ENCODE measurements at regions not wholly inside any gene's neighbourhood (a gene's known extent, or its start where the extent isn't known, plus 50 kb on each side); places are given as distances from the start of the nearest gene placed in this dataset.

DNA sequence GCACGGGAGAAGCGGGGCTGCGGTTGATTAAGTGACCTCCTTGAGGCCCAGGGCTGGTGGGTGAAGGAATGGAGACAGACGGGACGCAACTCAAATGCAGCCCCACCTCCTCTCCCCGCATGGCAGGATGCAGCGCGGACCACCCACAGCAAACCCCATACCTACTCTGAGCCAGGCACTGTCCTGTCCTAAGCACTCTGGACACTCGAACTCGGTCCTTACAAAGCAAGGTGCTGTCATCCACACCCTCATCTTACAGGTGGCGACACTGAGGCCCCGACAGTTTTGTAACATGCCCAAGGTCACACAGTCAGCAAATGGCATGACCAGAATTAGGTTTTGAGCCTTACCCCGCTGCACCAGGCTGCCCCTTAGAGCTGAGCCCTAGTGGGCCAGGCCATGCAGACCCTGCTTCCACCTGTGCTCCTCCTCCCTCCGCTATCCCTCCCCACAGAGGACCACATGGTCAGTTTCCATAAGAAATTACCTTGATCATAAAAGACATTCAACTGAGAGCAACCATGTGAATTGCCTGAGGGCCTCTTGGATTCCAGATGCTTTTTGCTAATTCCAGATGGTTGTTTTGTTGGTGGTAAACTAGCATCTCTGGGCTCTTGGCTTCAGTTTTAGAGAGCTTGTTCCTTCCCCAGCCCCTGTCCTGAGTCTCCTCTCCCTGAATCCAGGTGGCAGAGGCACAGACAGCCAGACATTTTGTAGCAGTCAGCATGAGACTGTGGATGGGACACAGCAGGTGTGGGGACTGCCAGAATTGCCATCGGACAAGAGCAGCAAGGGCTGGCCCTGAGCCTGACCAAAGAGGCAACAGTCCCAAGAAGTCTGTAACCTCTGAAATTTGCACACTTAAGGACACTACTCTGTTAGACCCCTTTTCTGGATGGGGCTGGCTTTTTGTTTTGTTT, 171.9 kb upstream of the PMEPA1 start:
- peak; percentile 45 for DNase-seq (ENCODE audit: extremely low read depth, low read depth)
- TF ChIP-seq, protein P1, sequence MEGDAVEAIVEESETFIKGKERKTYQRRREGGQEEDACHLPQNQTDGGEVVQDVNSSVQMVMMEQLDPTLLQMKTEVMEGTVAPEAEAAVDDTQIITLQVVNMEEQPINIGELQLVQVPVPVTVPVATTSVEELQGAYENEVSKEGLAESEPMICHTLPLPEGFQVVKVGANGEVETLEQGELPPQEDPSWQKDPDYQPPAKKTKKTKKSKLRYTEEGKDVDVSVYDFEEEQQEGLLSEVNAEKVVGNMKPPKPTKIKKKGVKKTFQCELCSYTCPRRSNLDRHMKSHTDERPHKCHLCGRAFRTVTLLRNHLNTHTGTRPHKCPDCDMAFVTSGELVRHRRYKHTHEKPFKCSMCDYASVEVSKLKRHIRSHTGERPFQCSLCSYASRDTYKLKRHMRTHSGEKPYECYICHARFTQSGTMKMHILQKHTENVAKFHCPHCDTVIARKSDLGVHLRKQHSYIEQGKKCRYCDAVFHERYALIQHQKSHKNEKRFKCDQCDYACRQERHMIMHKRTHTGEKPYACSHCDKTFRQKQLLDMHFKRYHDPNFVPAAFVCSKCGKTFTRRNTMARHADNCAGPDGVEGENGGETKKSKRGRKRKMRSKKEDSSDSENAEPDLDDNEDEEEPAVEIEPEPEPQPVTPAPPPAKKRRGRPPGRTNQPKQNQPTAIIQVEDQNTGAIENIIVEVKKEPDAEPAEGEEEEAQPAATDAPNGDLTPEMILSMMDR (IDR thresholded peaks at IDR 0.05; ENCODE audit: low read depth, low read length, missing control alignments) = no peak

DNA sequence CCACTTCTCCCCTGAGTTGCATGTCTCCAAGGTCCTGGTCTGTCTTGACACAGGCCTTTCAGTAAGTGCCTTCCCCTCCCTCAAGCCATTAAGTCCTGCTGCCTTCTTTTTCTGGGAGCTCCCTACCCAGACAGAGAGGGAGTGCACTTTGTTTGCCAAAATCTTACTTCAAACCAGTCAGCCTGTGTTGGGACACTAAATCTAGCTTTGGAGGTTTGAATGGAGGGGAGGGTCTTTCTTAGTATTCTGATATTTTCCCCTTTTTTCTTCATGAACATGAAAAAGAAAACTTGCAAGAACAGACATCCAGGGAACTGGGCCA, 170.7 kb upstream of the PMEPA1 start:
- H3K4me3 ChIP-seq (replicated peaks; ENCODE audit: low read depth, low read length) = no peak overlapping the region
- TF ChIP-seq, protein P1 (IDR thresholded peaks at IDR 0.05; ENCODE audit: low read depth, low read length, missing control alignments) = no peak
- no peak for DNase-seq (ENCODE audit: extremely low read depth, low read depth)

More for the DNA sequence above, 171.9 kb upstream of the PMEPA1 start:
- H3K4me3 ChIP-seq (replicated peaks; ENCODE audit: low read depth, low read length) = no peak overlapping the region

GRCh38 chr20:57879779-57880570, 170.2 kb upstream of the PMEPA1 start:
- no peak overlapping the region for H3K4me3 ChIP-seq (replicated peaks; ENCODE audit: low read depth, low read length)
- DNase-seq (ENCODE audit: extremely low read depth, low read depth) = no peak
- TF ChIP-seq, protein P1 (IDR thresholded peaks at IDR 0.05; ENCODE audit: low read depth, low read length, missing control alignments) = no peak

DNA sequence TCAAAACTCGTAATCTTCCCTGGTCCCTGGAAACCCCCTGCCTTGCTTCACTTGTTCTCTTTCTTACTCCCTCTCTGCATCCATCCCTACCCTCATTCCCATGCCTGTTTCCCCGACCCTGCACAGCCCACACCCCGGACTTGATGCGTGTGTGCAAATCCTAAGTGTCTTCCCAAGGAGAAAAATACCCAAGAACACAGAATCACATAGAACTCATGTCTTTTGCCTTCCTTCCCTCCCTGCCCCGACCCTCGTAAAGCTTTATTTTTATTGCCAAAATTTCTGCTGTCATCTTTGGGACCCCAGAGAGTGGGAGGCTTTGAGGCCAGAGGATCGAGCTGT, 169.6 kb upstream of the PMEPA1 start:
- no peak overlapping the region for H3K4me3 ChIP-seq (replicated peaks; ENCODE audit: low read depth, low read length)
- DNase-seq (ENCODE audit: extremely low read depth, low read depth) = no peak
- TF ChIP-seq, protein P1 (IDR thresholded peaks at IDR 0.05; ENCODE audit: low read depth, low read length, missing control alignments) = no peak

DNA sequence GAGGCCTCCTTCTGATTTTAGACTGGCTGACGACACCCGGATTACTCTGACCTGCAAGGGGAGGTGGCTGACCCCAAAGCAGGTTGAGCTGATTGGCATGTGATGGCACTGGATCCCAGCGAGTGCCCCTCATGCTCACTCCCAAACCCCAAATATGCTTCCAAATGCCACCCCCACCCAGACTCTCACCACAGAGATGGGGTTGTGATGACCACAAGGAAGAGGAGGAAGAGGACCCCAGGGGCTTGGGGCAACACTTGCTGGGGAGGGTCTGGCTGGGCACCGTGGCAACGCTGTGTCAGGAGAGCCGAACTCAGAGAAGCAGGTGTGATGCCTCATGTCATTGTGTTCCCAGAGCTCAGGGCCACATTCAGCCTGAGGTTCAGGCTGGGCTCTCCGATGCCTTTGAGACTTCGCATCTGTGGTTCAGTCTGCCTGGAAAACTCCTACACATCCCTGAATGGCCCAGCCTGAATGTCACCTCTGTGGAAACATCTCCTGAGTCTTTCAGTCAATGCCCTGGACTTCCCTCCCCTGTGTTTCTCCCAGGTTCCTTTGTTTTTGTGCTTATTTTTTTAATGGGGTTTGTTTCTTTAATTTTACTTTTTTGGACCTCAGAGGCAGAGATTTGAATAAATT, 169.1 kb upstream of the PMEPA1 start:
- H3K4me3 ChIP-seq (replicated peaks; ENCODE audit: low read depth, low read length) = no peak overlapping the region
- DNase-seq (ENCODE audit: extremely low read depth, low read depth) = no peak
- TF ChIP-seq, protein P1 (IDR thresholded peaks at IDR 0.05; ENCODE audit: low read depth, low read length, missing control alignments) = no peak

GRCh38 chr20:57877995-57878394, 168.2 kb upstream of the PMEPA1 start:
- H3K4me3 ChIP-seq (replicated peaks; ENCODE audit: low read depth, low read length) = no peak overlapping the region
- no peak for DNase-seq (ENCODE audit: extremely low read depth, low read depth)
- TF ChIP-seq, protein P1 (IDR thresholded peaks at IDR 0.05; ENCODE audit: low read depth, low read length, missing control alignments) = no peak

Data from HFF-Myc (cell line).